ENCODE measurements at regions not wholly inside any gene's neighbourhood (a gene's known extent, or its start where the extent isn't known, plus 50 kb on each side); places are given as distances from the start of the nearest gene placed in this dataset.
A peak's percentile ranks its signal among the peaks of the same experiment; 100 is the strongest.

- Histone ChIP-seq H3K27me3 (replicated peaks; ENCODE audit: control insufficient read depth, insufficient read depth, low read length) (peaks cover 30% of the 10 kb centered on the region), H3K9ac (ENCODE audit: low read length) (no peak overlapping the region), H3K36me3 (ENCODE audit: control insufficient read depth, insufficient read depth, low read length, severe bottlenecking) (no peaks in the 10 kb centered on the region), H3K4me1 (ENCODE audit: control insufficient read depth, insufficient read depth, low read length) (peaks cover 11% of the 10 kb centered on the region), H3K4me3 (ENCODE audit: low read length) (no peak overlapping the region), H3K9me3 (ENCODE audit: control insufficient read depth, low read length) (peaks cover 2% of the 10 kb centered on the region)
- DNase-seq (ENCODE audit: low read depth): peak; percentile 29
Observed at GRCh38 chrX:39928704-39929378, 168.9 kb downstream of the BCOR start.

GRCh38 chrX:39929379-39930025 is 168.3 kb downstream of the BCOR start:
- no peak for DNase-seq (ENCODE audit: low read depth)
- Histone ChIP-seq H3K9ac (ENCODE audit: low read length) (no peak overlapping the region), H3K4me3 (ENCODE audit: low read length) (no peak overlapping the region), H3K9me3 (ENCODE audit: control insufficient read depth, low read length) (peaks cover under 1% of the 10 kb centered on the region), H3K36me3 (ENCODE audit: control insufficient read depth, insufficient read depth, low read length, severe bottlenecking) (no peaks in the 10 kb centered on the region), H3K27me3 (replicated peaks; ENCODE audit: control insufficient read depth, insufficient read depth, low read length) (peaks cover 29% of the 10 kb centered on the region), H3K4me1 (ENCODE audit: control insufficient read depth, insufficient read depth, low read length) (peaks cover 11% of the 10 kb centered on the region)

- DNase-seq (ENCODE audit: low read depth): no peak
- no peak overlapping the region for H3K9ac ChIP-seq (ENCODE audit: low read length)
Observed at GRCh38 chrX:39930786-39931528, 166.8 kb downstream of the BCOR start.

GRCh38 chrX:39931529-39932282 is 166.1 kb downstream of the BCOR start:
- peaks cover 11% of the 10 kb centered on the region for H3K4me1 ChIP-seq (ENCODE audit: control insufficient read depth, insufficient read depth, low read length)
- H3K27me3 ChIP-seq (replicated peaks; ENCODE audit: control insufficient read depth, insufficient read depth, low read length): peaks cover 14% of the 10 kb centered on the region
- no peaks in the 10 kb centered on the region for H3K9me3 ChIP-seq (ENCODE audit: control insufficient read depth, low read length)
- DNase-seq (ENCODE audit: low read depth): peak; percentile 40
- H3K36me3 ChIP-seq (ENCODE audit: control insufficient read depth, insufficient read depth, low read length, severe bottlenecking): no peaks in the 10 kb centered on the region
- no peak overlapping the region for H3K9ac ChIP-seq (ENCODE audit: low read length)
- no peak overlapping the region for H3K4me3 ChIP-seq (ENCODE audit: low read length)

More at GRCh38 chrX:39930786-39931528, 166.8 kb downstream of the BCOR start:
- H3K4me3 ChIP-seq (ENCODE audit: low read length): no peak overlapping the region
- peaks cover 19% of the 10 kb centered on the region for H3K27me3 ChIP-seq (replicated peaks; ENCODE audit: control insufficient read depth, insufficient read depth, low read length)
- H3K4me1 ChIP-seq (ENCODE audit: control insufficient read depth, insufficient read depth, low read length): peaks cover 11% of the 10 kb centered on the region
- no peaks in the 10 kb centered on the region for H3K36me3 ChIP-seq (ENCODE audit: control insufficient read depth, insufficient read depth, low read length, severe bottlenecking)
- H3K9me3 ChIP-seq (ENCODE audit: control insufficient read depth, low read length): no peaks in the 10 kb centered on the region

DNA sequence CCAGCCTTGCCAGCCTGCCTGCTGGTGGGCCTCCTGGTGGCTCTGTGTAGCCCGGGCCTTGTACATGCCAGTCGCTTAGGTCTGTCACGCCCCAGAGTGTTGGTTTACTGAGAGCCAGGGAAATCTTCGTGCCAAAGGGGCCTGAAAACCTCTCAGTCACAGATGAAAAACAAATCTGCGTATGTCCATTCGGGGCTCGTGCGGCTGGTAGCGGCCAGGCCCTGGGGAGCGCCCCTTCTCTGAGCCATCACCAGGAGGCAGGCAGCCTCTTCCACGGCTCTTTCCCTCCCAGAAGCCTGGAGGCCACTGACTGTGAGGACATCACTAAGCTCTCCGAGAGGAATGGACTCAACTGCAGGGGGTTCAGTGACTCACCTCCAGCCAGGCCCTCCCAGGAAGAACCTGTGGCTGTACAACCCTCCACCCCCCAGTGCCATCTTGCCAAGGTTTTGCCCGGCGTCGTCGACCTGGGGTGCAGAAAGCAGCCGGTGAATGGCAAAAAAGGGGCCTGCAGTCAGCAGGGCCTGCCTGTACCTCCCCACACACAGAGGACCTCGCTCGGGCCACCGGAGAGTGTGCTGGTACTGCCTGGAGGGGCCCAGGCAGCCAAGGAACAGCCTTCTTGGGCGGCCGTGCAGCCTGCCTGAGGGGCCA is 162.2 kb downstream of the BCOR start:
- no peak overlapping the region for H3K4me3 ChIP-seq (ENCODE audit: low read length)
- peaks cover 11% of the 10 kb centered on the region for H3K4me1 ChIP-seq (ENCODE audit: control insufficient read depth, insufficient read depth, low read length)
- DNase-seq (ENCODE audit: low read depth): no peak
- H3K9me3 ChIP-seq (ENCODE audit: control insufficient read depth, low read length): no peaks in the 10 kb centered on the region
- no peak overlapping the region for H3K9ac ChIP-seq (ENCODE audit: low read length)
- no peaks in the 10 kb centered on the region for H3K36me3 ChIP-seq (ENCODE audit: control insufficient read depth, insufficient read depth, low read length, severe bottlenecking)
- H3K27me3 ChIP-seq (replicated peaks; ENCODE audit: control insufficient read depth, insufficient read depth, low read length): peaks cover 10% of the 10 kb centered on the region

DNA sequence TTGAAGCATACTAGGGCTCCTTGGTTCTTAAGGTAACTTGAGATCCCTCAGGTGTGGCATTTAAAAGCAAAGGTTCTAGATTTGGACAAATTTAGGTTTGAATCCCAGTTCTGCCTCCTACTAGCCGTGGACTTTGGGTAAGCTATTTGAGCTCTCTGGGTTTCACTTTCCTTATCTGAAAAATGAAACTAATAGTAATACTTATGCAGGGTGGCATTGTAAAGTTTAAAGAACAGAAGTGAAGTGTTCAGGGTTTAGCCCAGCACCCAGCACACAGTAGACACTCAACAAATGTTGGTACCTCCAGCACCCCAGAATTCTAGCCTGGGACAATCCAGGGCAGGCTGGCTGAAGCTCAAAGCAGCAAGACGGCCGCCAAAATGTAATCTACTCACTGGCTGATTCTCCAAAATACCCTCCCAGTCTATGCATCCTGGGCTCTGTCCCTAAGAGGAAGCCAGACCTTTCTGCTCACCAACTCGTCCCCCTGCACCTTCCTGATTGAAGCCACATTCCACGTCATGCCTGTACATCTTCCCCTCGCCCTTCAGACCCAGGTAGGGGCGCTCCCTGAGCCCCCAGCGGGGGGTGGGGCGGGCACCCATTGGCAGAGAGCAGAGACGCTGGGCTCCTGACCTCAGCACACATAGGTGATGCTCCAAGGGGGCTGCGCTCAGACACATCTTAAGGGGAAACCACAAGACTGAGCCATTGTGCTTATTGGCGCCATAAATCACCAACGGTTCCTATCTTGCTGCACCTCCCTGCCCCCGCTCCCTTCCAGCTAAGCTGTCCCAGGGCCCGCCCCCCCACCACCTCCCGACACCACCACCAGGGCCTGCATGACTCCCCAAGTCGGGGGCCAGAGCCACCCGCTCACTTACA is 160.6 kb downstream of the BCOR start:
- no peaks in the 10 kb centered on the region for H3K36me3 ChIP-seq (ENCODE audit: control insufficient read depth, insufficient read depth, low read length, severe bottlenecking)
- H3K4me3 ChIP-seq (ENCODE audit: low read length): no peak overlapping the region
- H3K27me3 ChIP-seq (replicated peaks; ENCODE audit: control insufficient read depth, insufficient read depth, low read length): peaks cover 10% of the 10 kb centered on the region
- no peaks in the 10 kb centered on the region for H3K9me3 ChIP-seq (ENCODE audit: control insufficient read depth, low read length)
- no peaks in the 10 kb centered on the region for H3K4me1 ChIP-seq (ENCODE audit: control insufficient read depth, insufficient read depth, low read length)
- no peak overlapping the region for H3K9ac ChIP-seq (ENCODE audit: low read length)
- no peak for DNase-seq (ENCODE audit: low read depth)

GRCh38 chrX:39938466-39938865 is 159.3 kb downstream of the BCOR start:
- DNase-seq (ENCODE audit: low read depth): no peak
- Histone ChIP-seq H3K9me3 (ENCODE audit: control insufficient read depth, low read length) (peaks cover 4% of the 10 kb centered on the region), H3K4me3 (ENCODE audit: low read length) (no peak overlapping the region)

GRCh38 chrX:39939678-39940077 is 158.1 kb downstream of the BCOR start:
- Histone ChIP-seq H3K9ac (ENCODE audit: low read length) (no peak overlapping the region), H3K9me3 (ENCODE audit: control insufficient read depth, low read length) (peaks cover 9% of the 10 kb centered on the region), H3K36me3 (ENCODE audit: control insufficient read depth, insufficient read depth, low read length, severe bottlenecking) (no peaks in the 10 kb centered on the region), H3K4me3 (ENCODE audit: low read length) (no peak overlapping the region), H3K27me3 (replicated peaks; ENCODE audit: control insufficient read depth, insufficient read depth, low read length) (peaks cover 25% of the 10 kb centered on the region), H3K4me1 (ENCODE audit: control insufficient read depth, insufficient read depth, low read length) (no peaks in the 10 kb centered on the region)
- no peak for DNase-seq (ENCODE audit: low read depth)

More at GRCh38 chrX:39938466-39938865, 159.3 kb downstream of the BCOR start:
- no peaks in the 10 kb centered on the region for H3K36me3 ChIP-seq (ENCODE audit: control insufficient read depth, insufficient read depth, low read length, severe bottlenecking)
- no peaks in the 10 kb centered on the region for H3K4me1 ChIP-seq (ENCODE audit: control insufficient read depth, insufficient read depth, low read length)
- no peak overlapping the region for H3K9ac ChIP-seq (ENCODE audit: low read length)
- H3K27me3 ChIP-seq (replicated peaks; ENCODE audit: control insufficient read depth, insufficient read depth, low read length): peaks cover 18% of the 10 kb centered on the region

DNA sequence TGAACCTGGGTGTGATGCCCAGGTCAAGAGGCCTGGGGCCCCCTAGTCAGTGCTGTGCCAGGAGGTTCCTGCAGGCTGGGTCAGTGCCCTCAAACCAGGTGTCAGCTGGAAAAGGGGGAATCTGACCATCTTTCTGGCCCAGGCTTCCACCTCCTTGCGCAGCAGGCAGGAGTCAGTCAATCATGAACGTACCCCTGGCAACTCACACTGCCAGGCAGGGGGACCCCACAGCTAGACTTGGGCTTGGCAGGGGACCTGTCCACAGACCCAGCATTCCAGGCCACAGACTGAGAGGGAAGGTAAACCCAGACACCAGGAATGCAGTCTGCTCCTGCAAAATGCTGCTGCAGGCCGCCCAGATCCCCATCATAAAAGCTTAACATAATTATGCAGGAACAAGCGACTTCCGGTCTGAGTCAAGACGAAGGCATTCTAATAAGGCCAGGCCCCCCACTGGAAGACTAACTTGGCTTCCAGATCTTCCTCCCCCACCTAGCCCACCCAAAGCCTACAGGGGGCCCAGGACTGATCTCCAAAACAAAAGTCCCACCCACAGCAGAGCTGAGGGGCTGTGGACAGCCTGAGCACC is 156.3 kb downstream of the BCOR start:
- Histone ChIP-seq H3K4me1 (ENCODE audit: control insufficient read depth, insufficient read depth, low read length) (no peaks in the 10 kb centered on the region), H3K9ac (ENCODE audit: low read length) (no peak overlapping the region), H3K4me3 (ENCODE audit: low read length) (no peak overlapping the region), H3K36me3 (ENCODE audit: control insufficient read depth, insufficient read depth, low read length, severe bottlenecking) (no peaks in the 10 kb centered on the region), H3K27me3 (replicated peaks; ENCODE audit: control insufficient read depth, insufficient read depth, low read length) (peaks cover 25% of the 10 kb centered on the region), H3K9me3 (ENCODE audit: control insufficient read depth, low read length) (peaks cover 9% of the 10 kb centered on the region)
- DNase-seq (ENCODE audit: low read depth): no peak

GRCh38 chrX:39944416-39944815 is 153.3 kb downstream of the BCOR start:
- H3K4me3 ChIP-seq (ENCODE audit: low read length): no peak overlapping the region
- DNase-seq (ENCODE audit: low read depth): no peak
- H3K36me3 ChIP-seq (ENCODE audit: control insufficient read depth, insufficient read depth, low read length, severe bottlenecking): no peaks in the 10 kb centered on the region
- no peak overlapping the region for H3K9ac ChIP-seq (ENCODE audit: low read length)
- no peaks in the 10 kb centered on the region for H3K4me1 ChIP-seq (ENCODE audit: control insufficient read depth, insufficient read depth, low read length)
- H3K9me3 ChIP-seq (ENCODE audit: control insufficient read depth, low read length): peaks cover 9% of the 10 kb centered on the region
- H3K27me3 ChIP-seq (replicated peaks; ENCODE audit: control insufficient read depth, insufficient read depth, low read length): peaks cover 25% of the 10 kb centered on the region
